ENCODE measurements at regions not wholly inside any gene's neighbourhood (a gene's known extent, or its start where the extent isn't known, plus 50 kb on each side); places are given as distances from the start of the nearest gene placed in this dataset.

- no peak overlapping the region for H3K4me3 ChIP-seq (ENCODE audit: low read depth, low read length)
- TF ChIP-seq CTCF (IDR thresholded peaks at IDR 0.05; ENCODE audit: borderline replicate concordance, insufficient read depth, low read depth, low read length), result no peak
Measured at GRCh38 chrX:149198980-149199732, 305.9 kb downstream of the IDS start.

- no peak overlapping the region for H3K4me3 ChIP-seq (ENCODE audit: low read depth, low read length)
- TF ChIP-seq CTCF (IDR thresholded peaks at IDR 0.05; ENCODE audit: borderline replicate concordance, insufficient read depth, low read depth, low read length), result no peak
Measured at GRCh38 chrX:149185087-149185486, 320.0 kb downstream of the IDS start.

- no peak for TF ChIP-seq CTCF (IDR thresholded peaks at IDR 0.05; ENCODE audit: borderline replicate concordance, insufficient read depth, low read depth, low read length)
- no peak overlapping the region for H3K4me3 ChIP-seq (ENCODE audit: low read depth, low read length)
Measured at GRCh38 chrX:149161435-149162088, 343.5 kb downstream of the IDS start.

- no peak for TF ChIP-seq CTCF (IDR thresholded peaks at IDR 0.05; ENCODE audit: borderline replicate concordance, insufficient read depth, low read depth, low read length)
- H3K4me3 ChIP-seq (ENCODE audit: low read depth, low read length), result no peak overlapping the region
Measured at GRCh38 chrX:149157976-149158375, 347.1 kb downstream of the IDS start.

- no peak for TF ChIP-seq CTCF (IDR thresholded peaks at IDR 0.05; ENCODE audit: borderline replicate concordance, insufficient read depth, low read depth, low read length)
- no peak overlapping the region for H3K4me3 ChIP-seq (ENCODE audit: low read depth, low read length)
Measured at GRCh38 chrX:149152941-149153340, 352.2 kb downstream of the IDS start.

- H3K4me3 ChIP-seq (ENCODE audit: low read depth, low read length), result no peak overlapping the region
- TF ChIP-seq CTCF (IDR thresholded peaks at IDR 0.05; ENCODE audit: borderline replicate concordance, insufficient read depth, low read depth, low read length), result no peak
Measured at GRCh38 chrX:149151805-149152757, 353.0 kb downstream of the IDS start.

All from GM12875 (cell line).